SIG-M5 treated with dmso at 0.1 percent for 504 hours (cell line): ENCODE measurements at regions not wholly inside any gene's neighbourhood (a gene's known extent, or its start where the extent isn't known, plus 50 kb on each side); places are given as distances from the start of the nearest gene placed in this dataset.

ENCODE experiments used
- DNase-seq: peaks from one replicate; lab custom pipeline; 2025; ENCODE audit not compliant: unreplicated experiment; lab: John Stamatoyannopoulos, UW

DNA sequence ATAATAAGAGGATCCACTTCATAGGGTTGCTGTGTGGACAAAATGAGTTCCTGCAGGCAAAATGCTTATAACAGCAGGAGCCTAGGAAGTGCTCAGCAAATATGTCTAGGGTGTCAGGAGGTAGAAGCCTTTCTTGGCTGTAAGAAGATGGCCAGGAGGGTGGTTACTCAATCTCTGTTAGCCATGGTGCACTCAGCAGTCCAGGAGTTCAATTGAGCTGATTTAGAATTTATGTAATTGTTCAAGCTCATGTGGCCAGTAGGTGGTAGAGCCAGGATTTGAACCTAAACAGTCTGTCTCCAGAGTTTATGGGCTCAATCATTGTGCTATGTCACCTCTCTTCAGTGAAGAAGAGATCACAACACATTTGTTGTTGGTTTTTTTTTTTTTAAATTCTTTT lies 381.2 kb downstream of the KIF4B start:
- DNase-seq, result no peak

DNA sequence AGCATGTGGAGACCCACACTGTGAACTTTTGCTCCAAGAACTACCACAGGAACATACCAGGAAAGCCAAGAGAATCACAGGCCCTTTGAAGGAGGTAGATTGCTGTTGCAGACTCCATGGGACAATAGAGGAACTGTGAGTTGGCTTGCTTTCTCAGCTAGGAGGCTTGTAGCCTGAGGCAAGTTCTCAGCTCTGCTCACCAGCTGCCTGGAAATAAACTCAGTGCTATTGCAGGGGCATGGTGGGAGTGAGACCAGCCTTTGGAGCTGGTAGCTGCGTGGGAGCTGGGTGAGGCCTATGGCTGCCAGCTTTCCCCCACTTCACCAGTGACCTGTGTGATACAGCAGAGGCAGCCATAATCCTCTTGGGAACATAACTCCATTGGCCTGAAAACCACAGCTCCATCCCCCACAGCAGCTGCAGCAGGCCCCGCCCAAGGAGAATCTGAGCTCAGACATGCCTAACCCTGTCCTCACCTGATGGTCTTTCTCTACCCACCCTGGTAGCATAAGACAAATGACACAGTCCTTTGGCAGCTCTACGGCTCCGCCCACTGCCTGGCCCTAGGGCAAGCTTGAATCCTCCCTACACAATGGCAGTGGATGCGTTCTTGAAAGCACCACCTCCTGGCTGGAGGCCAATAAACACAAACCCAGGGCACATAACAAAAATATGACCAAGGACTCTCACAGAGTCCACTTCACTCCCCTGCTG lies 389.5 kb downstream of the KIF4B start:
- DNase-seq, result no peak

DNA sequence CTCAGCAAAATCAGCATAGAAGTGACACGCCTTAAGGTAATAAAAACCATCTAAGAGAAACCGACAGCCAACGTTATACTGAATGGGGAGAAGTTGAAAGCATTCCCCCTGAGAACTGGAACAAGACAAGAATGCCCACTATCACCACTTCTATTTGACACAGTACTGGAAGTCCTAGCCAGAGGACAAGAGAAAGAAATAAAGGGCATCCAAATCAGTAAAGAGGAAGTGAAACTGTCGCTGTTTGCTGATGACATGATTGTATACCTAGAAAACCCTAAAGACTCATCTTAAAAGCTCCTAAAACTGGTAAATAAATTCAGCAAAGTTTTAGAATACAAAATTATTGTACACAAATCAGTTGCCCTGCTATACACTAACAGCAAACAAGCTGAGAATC lies 393.3 kb downstream of the KIF4B start:
- DNase-seq, result no peak

- no peak for DNase-seq
These were observed 394.9 kb downstream of the KIF4B start for GRCh38 chr5:155408465-155408864.

GRCh38 chr5:155416765-155417164 lies 403.2 kb downstream of the KIF4B start:
- no peak for DNase-seq

- DNase-seq, result no peak
These were observed 405.5 kb downstream of the KIF4B start for GRCh38 chr5:155418960-155419579.

DNA sequence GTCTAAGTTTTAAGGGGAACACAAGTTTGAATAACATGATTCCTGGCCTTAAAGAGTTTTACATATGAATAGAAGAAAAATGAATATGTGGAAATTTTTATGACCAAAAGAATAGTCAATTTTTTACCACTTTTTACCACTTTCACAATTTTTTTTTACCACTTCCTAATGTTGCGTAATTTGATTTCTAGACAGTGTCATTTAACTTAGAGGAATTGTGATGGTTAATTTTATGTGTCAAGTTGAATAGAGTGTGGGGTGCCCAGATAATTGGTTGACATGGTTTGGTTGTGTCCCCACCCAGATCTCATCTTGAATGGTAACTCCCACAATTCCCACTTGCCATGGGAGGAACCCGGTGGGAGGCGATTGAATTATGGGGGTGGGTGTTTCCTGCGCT lies 416.6 kb downstream of the KIF4B start:
- no peak for DNase-seq

DNA sequence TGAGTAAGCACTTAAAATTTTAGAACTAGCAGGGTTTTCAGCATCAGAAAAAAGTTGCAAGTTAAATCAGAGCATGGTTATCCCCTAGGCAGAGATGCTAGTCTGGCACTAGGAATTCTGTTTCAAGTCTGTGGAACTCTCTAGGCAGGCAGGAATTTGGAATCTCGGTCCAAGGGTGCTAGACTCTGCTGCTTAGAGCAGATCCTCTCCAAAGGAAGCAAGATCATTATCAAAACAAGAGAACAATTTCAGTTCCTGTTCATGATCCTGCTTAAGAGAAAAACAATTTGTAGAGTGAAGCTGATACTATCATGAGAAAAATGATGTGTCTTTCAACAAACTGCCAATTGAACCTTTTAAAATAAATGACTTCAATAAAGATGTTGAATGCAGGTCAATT lies 420.7 kb downstream of the KIF4B start:
- no peak for DNase-seq

- peak; percentile 10 for DNase-seq
These were observed 421.1 kb downstream of the KIF4B start for GRCh38 chr5:155434681-155435080.

DNA sequence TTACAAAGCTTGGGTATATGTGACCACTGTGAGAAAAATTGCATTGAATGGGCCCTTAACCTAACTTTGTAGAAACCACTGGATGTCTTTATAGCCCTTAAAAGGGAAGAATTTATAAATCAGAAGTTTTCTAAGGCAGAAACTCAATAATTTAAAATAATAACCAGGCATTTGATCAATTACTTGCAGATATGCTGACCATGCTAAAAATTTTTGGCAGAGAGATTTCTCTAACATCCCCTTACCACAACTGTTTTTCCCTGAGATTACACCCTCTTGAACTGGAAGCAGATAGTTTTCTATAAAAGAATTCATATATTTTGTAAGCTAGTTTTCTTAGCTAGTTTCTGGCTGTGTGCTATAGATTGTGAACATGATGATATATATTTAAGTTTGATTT lies 428.3 kb downstream of the KIF4B start:
- DNase-seq, result no peak

DNA sequence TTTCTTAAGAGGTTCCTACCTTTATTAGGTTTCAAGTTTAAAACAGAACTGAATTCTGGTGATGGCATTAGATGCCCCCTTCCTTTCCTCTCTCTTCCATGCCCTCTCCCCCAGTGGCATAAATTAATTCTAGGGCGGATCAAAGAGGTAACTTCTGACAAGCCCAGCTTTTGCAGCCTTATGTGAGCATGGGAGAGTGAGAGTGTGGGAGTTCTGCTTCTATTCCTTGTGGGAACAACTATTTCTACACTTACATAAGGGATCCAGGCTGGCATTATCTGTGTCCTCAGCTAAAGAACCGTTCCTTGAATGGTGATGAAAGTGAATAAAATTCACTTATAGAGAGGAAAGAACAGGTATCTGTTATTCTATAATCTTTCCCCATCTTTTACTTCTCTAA lies 437.6 kb downstream of the KIF4B start:
- DNase-seq, result no peak

- DNase-seq, result no peak
These were observed 442.4 kb downstream of the KIF4B start for GRCh38 chr5:155455791-155456514.

GRCh38 chr5:155459889-155460500 lies 446.4 kb downstream of the KIF4B start:
- DNase-seq, result no peak

DNA sequence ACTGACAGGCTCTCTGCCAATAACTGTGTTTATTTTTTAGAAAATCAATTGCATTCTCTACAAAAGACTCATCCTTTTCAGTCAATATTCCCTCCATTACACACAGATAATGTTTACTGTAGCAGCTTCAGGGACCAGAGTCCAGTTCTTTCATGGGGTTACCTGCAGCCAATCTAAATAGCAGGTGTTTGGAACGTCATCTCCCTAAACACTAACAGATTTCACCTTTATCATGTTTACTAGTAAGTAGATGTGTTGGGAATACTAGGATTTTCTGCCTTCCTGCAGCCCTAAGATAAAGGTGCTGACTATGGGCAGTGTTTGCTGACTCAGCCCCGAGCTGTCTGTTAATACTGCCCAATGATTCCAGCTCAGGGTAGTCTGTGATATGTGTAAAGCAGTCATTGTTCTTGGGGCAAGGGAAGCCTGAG lies 447.0 kb downstream of the KIF4B start:
- DNase-seq, result no peak

DNA sequence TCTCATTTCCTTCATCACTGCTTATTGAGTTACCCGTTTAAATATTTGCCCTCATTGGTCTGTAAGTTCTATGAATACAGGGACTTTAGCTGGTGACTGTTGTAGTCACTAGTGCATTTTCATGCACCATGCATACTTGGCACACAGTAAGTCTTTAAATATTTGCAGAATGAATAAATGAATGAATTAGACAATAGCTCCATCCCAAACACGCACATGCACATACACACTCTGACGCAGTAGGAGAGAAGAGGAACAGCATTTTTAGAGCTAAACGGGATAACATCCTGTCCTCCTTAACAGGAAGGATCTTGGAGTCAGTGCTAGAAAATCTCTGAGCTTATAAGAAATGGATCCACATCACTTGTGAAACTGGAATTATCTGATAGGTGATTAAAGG lies 447.7 kb downstream of the KIF4B start:
- no peak for DNase-seq

DNA sequence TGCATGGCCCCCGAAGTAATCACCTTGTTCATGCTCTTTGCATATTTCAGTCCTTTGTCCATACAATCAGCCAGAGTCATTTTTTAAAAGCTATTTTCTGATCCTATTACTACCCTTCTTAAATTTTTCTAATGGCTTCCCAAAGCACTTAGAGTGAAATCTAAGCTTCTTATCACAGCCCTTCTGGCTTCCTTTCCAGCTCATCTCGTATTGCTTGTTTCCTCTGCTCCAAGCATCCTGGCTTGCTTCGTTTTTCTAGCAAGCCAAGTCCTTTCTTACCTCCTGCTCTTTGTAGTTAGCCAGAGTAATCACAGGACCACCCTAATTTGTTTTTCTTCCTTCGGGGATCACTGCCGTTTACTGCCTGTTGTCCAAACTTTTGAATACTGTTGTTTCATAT lies 453.3 kb downstream of the KIF4B start:
- DNase-seq, result no peak

DNA sequence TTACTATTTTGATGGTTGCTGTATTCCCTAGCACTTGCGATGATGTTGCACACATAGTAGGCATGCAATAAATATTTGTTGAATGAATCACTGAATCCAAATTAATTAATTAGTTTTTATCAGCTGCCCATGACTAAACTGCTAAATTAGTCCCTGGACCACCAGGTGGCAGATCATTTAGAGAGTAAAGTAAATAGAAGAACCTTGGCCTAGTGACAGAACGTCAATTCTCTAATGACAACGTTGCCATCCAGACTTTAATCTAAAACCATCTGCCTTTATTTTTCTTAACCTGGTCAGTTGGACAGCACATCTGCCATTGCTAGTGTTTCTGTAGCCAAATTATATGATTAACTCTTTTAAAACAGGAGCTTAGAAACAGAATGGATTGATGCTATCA lies 457.5 kb downstream of the KIF4B start:
- DNase-seq, result no peak

GRCh38 chr5:155472780-155473179 lies 459.2 kb downstream of the KIF4B start:
- DNase-seq, result no peak

GRCh38 chr5:155475318-155475717 lies 461.8 kb downstream of the KIF4B start:
- no peak for DNase-seq

GRCh38 chr5:155480731-155481131 lies 467.2 kb downstream of the KIF4B start:
- DNase-seq, result no peak

DNA sequence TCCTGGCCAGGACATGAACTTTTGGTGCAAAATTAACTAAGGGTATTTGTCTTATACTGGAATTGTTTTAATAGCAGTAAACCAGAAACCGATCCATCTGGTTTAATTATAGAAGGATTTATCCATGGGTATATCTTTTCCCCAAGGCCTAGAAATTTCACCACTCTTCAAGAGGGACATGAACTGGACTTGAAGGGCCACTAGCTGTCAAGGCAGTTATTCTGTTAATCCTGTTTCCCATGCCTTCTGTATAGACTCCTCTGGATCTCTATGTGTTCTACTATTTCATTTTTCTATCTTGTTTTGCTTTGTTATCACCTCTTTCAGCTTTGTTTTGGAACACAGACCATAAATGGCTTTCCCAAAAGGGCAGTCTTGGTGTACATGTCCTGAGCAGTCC lies 467.6 kb downstream of the KIF4B start:
- no peak for DNase-seq

GRCh38 chr5:155482428-155482827 lies 468.9 kb downstream of the KIF4B start:
- no peak for DNase-seq
